Endodermal cell (in vitro differentiated cells): ENCODE measurements at regions not wholly inside any gene's neighbourhood (a gene's known extent, or its start where the extent isn't known, plus 50 kb on each side); places are given as distances from the start of the nearest gene placed in this dataset.

Experiments
- DNase-seq: peaks from one replicate; pipeline ENCODE4 v3.0.0-alpha.2; 2017
- H3K27ac ChIP-seq: 2 replicates; pipeline ENCODE4 v1.5.1; 2013; ENCODE audit warnings: mild to moderate bottlenecking, low read depth, low read length, moderate library complexity
- H3K27me3 ChIP-seq: 2 replicates; pipeline ENCODE4 v1.6.1; 2013; ENCODE audit warnings: mild to moderate bottlenecking, low read length, moderate library complexity; ENCODE audit not compliant: insufficient read depth, control insufficient read depth, poor library complexity, severe bottlenecking
- H3K36me3 ChIP-seq: 2 replicates; pipeline ENCODE4 v1.7.0; 2013; ENCODE audit warnings: mild to moderate bottlenecking, low read length, moderate library complexity; ENCODE audit not compliant: control insufficient read depth, insufficient read depth
- H3K4me1 ChIP-seq: one replicate; pipeline ENCODE4 v1.7.0; 2013; ENCODE audit warnings: low read length; ENCODE audit not compliant: control insufficient read depth, insufficient read depth
- H3K4me3 ChIP-seq: 2 replicates; pipeline ENCODE4 v1.5.1; 2013; ENCODE audit warnings: mild to moderate bottlenecking, low read length, moderate library complexity
- H3K9ac ChIP-seq: 2 replicates; pipeline ENCODE4 v1.6.1; 2013; ENCODE audit warnings: mild to moderate bottlenecking, low read length, moderate library complexity; ENCODE audit not compliant: poor library complexity, severe bottlenecking; ENCODE audit errors: extremely low read depth
- H3K9me3 ChIP-seq: 2 replicates; pipeline ENCODE4 v1.6.1; 2013; ENCODE audit warnings: mild to moderate bottlenecking, low read length, moderate library complexity; ENCODE audit not compliant: control insufficient read depth
- H3K27ac Mint-ChIP-seq: 2 replicates; pipeline ENCODE4 v1.8.0; 2020; ENCODE audit warnings: mixed read lengths
- H3K27me3 Mint-ChIP-seq: 2 replicates; pipeline ENCODE4 v1.8.0; 2021; ENCODE audit warnings: mild to moderate bottlenecking, mixed read lengths; ENCODE audit not compliant: insufficient read depth
- H3K36me3 Mint-ChIP-seq: 2 replicates; pipeline ENCODE4 v1.8.0; 2020; ENCODE audit warnings: low read depth, mixed read lengths
- H3K4me1 Mint-ChIP-seq: 2 replicates; pipeline ENCODE4 v1.8.0; 2020; ENCODE audit warnings: mixed read lengths
- H3K4me3 Mint-ChIP-seq: 2 replicates; pipeline ENCODE4 v1.8.0; 2020; ENCODE audit warnings: mild to moderate bottlenecking, moderate library complexity, mixed read lengths
- H3K9me3 Mint-ChIP-seq: 2 replicates; pipeline ENCODE4 v1.8.0; 2020; ENCODE audit warnings: mild to moderate bottlenecking, mixed read lengths
- WGBS, 2 experiments: methylation state at CpG; one replicate each; pipeline versions ENCODE4 v1.1.5 to v1.1.7; 2013; ENCODE audit warnings: missing lambda C conversion rate in 2 of 2, mixed read lengths in 1 of 2; ENCODE audit not compliant: insufficient coverage in 1 of 2, insufficient read length in 1 of 2; 5-methylcytosine and 5-hydroxymethylcytosine counted together
- TF ChIP-seq, protein P1 (sequence below): fragments of 200-600 bp; sonication (generic); conservative IDR thresholded peaks from 2 replicates; pipeline ENCODE4 v1.5.0; 2021; ENCODE audit warnings: antibody characterized with exemption, mild to moderate bottlenecking

DNA sequence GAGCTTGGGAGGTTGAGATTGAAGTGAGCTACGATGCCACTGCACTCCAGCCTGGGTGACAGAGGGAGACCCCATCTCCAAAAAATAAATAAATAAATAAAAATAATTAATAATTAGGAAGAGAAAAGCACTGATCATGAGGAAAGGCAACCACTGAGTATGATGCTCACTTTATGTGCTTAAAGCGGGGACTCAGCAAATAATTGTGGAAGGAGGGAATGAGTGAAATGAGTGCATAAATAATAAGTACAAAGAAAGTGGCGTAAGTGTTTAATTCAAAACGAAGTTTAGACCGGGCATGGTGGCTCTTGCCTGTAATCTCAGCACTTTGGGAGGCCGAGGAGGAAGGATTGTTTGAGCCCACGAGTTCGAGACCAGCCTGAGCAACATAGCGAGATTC lies 94.9 kb upstream of the MKLN1 start:
- no peak for DNase-seq
- Histone ChIP-seq H3K4me1 (no peaks in the 10 kb centered on the region), H3K4me3 (no peak overlapping the region), H3K27ac (no peak overlapping the region), H3K9ac (no peak overlapping the region), H3K27me3 (no peaks in the 10 kb centered on the region), H3K9me3 (no peaks in the 10 kb centered on the region), H3K36me3 (no peaks in the 10 kb centered on the region)
- Mint-ChIP-seq H3K4me1 (no peaks in the 10 kb centered on the region), H3K27ac (no peak overlapping the region), H3K4me3 (no peak overlapping the region), H3K36me3 (no peaks in the 10 kb centered on the region), H3K9me3 (no peaks in the 10 kb centered on the region), H3K27me3 (no peaks in the 10 kb centered on the region)
- 86 to 96% methylated on average over 7 to 9 of the region's 9 CpGs for WGBS, 2 experiments
- TF ChIP-seq, protein P1, sequence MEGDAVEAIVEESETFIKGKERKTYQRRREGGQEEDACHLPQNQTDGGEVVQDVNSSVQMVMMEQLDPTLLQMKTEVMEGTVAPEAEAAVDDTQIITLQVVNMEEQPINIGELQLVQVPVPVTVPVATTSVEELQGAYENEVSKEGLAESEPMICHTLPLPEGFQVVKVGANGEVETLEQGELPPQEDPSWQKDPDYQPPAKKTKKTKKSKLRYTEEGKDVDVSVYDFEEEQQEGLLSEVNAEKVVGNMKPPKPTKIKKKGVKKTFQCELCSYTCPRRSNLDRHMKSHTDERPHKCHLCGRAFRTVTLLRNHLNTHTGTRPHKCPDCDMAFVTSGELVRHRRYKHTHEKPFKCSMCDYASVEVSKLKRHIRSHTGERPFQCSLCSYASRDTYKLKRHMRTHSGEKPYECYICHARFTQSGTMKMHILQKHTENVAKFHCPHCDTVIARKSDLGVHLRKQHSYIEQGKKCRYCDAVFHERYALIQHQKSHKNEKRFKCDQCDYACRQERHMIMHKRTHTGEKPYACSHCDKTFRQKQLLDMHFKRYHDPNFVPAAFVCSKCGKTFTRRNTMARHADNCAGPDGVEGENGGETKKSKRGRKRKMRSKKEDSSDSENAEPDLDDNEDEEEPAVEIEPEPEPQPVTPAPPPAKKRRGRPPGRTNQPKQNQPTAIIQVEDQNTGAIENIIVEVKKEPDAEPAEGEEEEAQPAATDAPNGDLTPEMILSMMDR, result no peak

- Histone ChIP-seq H3K9me3 (no peaks in the 10 kb centered on the region), H3K27ac (no peak overlapping the region), H3K4me3 (no peak overlapping the region), H3K9ac (no peak overlapping the region), H3K4me1 (no peaks in the 10 kb centered on the region), H3K27me3 (no peaks in the 10 kb centered on the region), H3K36me3 (no peaks in the 10 kb centered on the region)
- DNase-seq, result no peak
- no peaks in the 10 kb centered on the region for H3K36me3 Mint-ChIP-seq
- no peaks in the 10 kb centered on the region for H3K4me1 Mint-ChIP-seq
- TF ChIP-seq, protein P1, result no peak
- no peaks in the 10 kb centered on the region for H3K9me3 Mint-ChIP-seq
- H3K4me3 Mint-ChIP-seq, result no peak overlapping the region
- H3K27ac Mint-ChIP-seq, result no peak overlapping the region
- WGBS, 2 experiments, result 96% methylated on average over 4 of the region's 4 CpGs; no CpG with 5 or more reads in 1 of the 2 experiments
- H3K27me3 Mint-ChIP-seq, result no peaks in the 10 kb centered on the region
Observed at GRCh38 chr7:131233193-131233592, 94.5 kb upstream of the MKLN1 start.

DNA sequence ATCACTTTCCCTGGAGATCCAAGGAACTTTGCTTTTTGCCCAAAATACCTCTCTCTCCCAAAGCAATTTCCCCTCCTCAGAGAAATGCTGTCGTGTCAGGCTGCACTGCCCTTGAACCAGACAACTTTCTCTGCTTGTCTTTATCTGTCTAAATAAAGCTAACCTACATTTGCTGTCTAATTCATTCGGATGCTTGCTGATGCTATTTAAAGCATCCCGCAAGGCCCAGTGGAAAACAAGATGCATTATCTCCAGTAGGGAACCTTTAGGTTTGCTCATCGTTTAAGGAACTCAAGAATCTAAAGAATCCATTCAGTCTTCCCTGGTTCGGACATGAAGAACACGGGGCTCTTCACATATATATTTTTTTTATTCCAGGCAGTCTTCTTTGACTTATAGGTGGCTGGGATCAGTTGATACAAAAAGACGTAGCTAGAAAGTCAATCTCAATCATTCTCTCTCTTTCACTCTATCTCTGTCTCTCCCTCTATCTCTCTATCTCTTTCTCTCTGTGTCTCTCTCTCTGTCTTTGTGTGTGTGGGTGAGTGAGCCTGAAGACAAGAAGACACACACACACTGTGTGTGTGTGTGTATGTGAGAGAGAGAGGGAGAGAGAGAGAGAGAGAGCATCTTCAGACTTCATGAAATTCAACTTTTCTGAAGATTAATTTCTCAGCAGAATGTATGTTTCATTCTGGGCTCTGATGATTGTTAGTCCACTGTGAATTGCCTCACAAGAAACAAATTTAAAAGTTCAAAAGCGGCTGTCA lies 92.8 kb upstream of the MKLN1 start:
- Mint-ChIP-seq H3K9me3 (peaks cover 3% of the 10 kb centered on the region), H3K27ac (no peak overlapping the region), H3K4me3 (no peak overlapping the region), H3K36me3 (no peaks in the 10 kb centered on the region), H3K4me1 (no peaks in the 10 kb centered on the region), H3K27me3 (no peaks in the 10 kb centered on the region)
- H3K9me3 ChIP-seq, result no peaks in the 10 kb centered on the region
- H3K9ac ChIP-seq, result no peak overlapping the region
- no peaks in the 10 kb centered on the region for H3K36me3 ChIP-seq
- no peak for DNase-seq
- no peaks in the 10 kb centered on the region for H3K27me3 ChIP-seq
- H3K4me3 ChIP-seq, result no peak overlapping the region
- H3K27ac ChIP-seq, result no peak overlapping the region
- no peaks in the 10 kb centered on the region for H3K4me1 ChIP-seq
- WGBS, 2 experiments, result 73 to 76% methylated on average over 5 to 8 of the region's 8 CpGs
- TF ChIP-seq, protein P1, result no peak
